ENCODE measurements at regions not wholly inside any gene's neighbourhood (a gene's known extent, or its start where the extent isn't known, plus 50 kb on each side); places are given as distances from the start of the nearest gene placed in this dataset.

DNA sequence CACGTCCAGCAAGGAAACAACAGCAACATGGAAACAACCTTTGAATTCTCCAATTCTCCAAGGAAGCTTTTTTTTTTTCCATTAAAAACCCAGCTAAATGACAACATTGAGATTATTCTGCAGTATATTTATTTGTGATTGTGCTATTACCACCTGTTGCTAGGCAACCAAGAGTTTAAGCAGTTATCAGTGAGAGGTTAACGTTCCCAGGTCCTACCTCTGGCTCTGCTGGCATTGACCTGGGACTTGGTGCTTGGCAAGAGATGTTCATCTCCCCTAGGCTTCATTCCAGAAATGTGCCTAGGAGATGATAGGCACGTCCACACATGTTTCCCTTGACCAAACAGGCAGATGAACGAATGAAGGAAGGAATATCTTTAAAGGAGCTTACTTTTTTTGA is 157.0 kb downstream of the TDRD15 start:
- Histone ChIP-seq H3K9me3 (ENCODE audit: low read length) (no peaks in the 10 kb centered on the region), H3K36me3 (ENCODE audit: insufficient read depth, low read length) (no peaks in the 10 kb centered on the region), H2AFZ (ENCODE audit: low read length) (no peak overlapping the region), H3K4me2 (ENCODE audit: low read depth, low read length, poor library complexity, severe bottlenecking) (no peak overlapping the region), H3K4me3 (ENCODE audit: low read length) (no peak overlapping the region), H4K20me1 (ENCODE audit: insufficient read depth, low read depth, low read length) (no peaks in the 10 kb centered on the region), H3K79me2 (ENCODE audit: low read length) (no peaks in the 10 kb centered on the region), H3K27me3 (ENCODE audit: low read length) (no peaks in the 10 kb centered on the region), H3K4me1 (ENCODE audit: low read length) (peaks cover 3% of the 10 kb centered on the region; the same call in 1 of the 2 replicates), H3K27ac (ENCODE audit: low read length) (no peak overlapping the region), H3K9ac (ENCODE audit: low read length) (no peak overlapping the region), H3K9me2 (replicated peaks; ENCODE audit: insufficient read depth, low read length) (no peaks in the 10 kb centered on the region)
- DNase-seq = no peak

GRCh38 chr2:21281384-21281783 is 157.6 kb downstream of the TDRD15 start:
- Histone ChIP-seq H3K9ac (ENCODE audit: low read length) (no peak overlapping the region), H4K20me1 (ENCODE audit: insufficient read depth, low read depth, low read length) (no peaks in the 10 kb centered on the region), H3K9me2 (replicated peaks; ENCODE audit: insufficient read depth, low read length) (no peaks in the 10 kb centered on the region), H3K4me1 (ENCODE audit: low read length) (peaks cover 3% of the 10 kb centered on the region; the same call in 1 of the 2 replicates), H3K79me2 (ENCODE audit: low read length) (no peaks in the 10 kb centered on the region), H3K27me3 (ENCODE audit: low read length) (no peaks in the 10 kb centered on the region), H3K27ac (ENCODE audit: low read length) (no peak overlapping the region), H3K4me2 (ENCODE audit: low read depth, low read length, poor library complexity, severe bottlenecking) (no peak overlapping the region), H2AFZ (ENCODE audit: low read length) (no peak overlapping the region), H3K4me3 (ENCODE audit: low read length) (no peak overlapping the region), H3K9me3 (ENCODE audit: low read length) (no peaks in the 10 kb centered on the region), H3K36me3 (ENCODE audit: insufficient read depth, low read length) (no peaks in the 10 kb centered on the region)
- no peak for DNase-seq

- Histone ChIP-seq H3K9me2 (replicated peaks; ENCODE audit: insufficient read depth, low read length) (no peaks in the 10 kb centered on the region), H3K4me2 (ENCODE audit: low read depth, low read length, poor library complexity, severe bottlenecking) (no peak overlapping the region), H3K27me3 (ENCODE audit: low read length) (no peaks in the 10 kb centered on the region), H3K4me1 (ENCODE audit: low read length) (peaks cover 3% of the 10 kb centered on the region; the same call in 1 of the 2 replicates), H3K9me3 (ENCODE audit: low read length) (no peaks in the 10 kb centered on the region), H3K79me2 (ENCODE audit: low read length) (no peaks in the 10 kb centered on the region), H3K4me3 (ENCODE audit: low read length) (no peak overlapping the region), H3K27ac (ENCODE audit: low read length) (no peak overlapping the region), H4K20me1 (ENCODE audit: insufficient read depth, low read depth, low read length) (no peaks in the 10 kb centered on the region), H3K36me3 (ENCODE audit: insufficient read depth, low read length) (no peaks in the 10 kb centered on the region), H3K9ac (ENCODE audit: low read length) (no peak overlapping the region), H2AFZ (ENCODE audit: low read length) (no peak overlapping the region)
- DNase-seq = no peak
Measured at GRCh38 chr2:21281791-21282514, 158.2 kb downstream of the TDRD15 start.

- no peak overlapping the region for H3K4me2 ChIP-seq (ENCODE audit: low read depth, low read length, poor library complexity, severe bottlenecking)
- H3K9me2 ChIP-seq (replicated peaks; ENCODE audit: insufficient read depth, low read length) = no peaks in the 10 kb centered on the region
- H3K4me1 ChIP-seq (ENCODE audit: low read length) = peaks cover 3% of the 10 kb centered on the region; the same call in 1 of the 2 replicates
- H4K20me1 ChIP-seq (ENCODE audit: insufficient read depth, low read depth, low read length) = no peaks in the 10 kb centered on the region
- no peak for DNase-seq
- no peak overlapping the region for H3K4me3 ChIP-seq (ENCODE audit: low read length)
- no peaks in the 10 kb centered on the region for H3K9me3 ChIP-seq (ENCODE audit: low read length)
- H3K27me3 ChIP-seq (ENCODE audit: low read length) = no peaks in the 10 kb centered on the region
- H3K36me3 ChIP-seq (ENCODE audit: insufficient read depth, low read length) = no peaks in the 10 kb centered on the region
- H3K9ac ChIP-seq (ENCODE audit: low read length) = no peak overlapping the region
- H2AFZ ChIP-seq (ENCODE audit: low read length) = no peak overlapping the region
- H3K27ac ChIP-seq (ENCODE audit: low read length) = no peak overlapping the region
- H3K79me2 ChIP-seq (ENCODE audit: low read length) = no peaks in the 10 kb centered on the region
Measured at GRCh38 chr2:21282515-21282898, 158.7 kb downstream of the TDRD15 start.

DNA sequence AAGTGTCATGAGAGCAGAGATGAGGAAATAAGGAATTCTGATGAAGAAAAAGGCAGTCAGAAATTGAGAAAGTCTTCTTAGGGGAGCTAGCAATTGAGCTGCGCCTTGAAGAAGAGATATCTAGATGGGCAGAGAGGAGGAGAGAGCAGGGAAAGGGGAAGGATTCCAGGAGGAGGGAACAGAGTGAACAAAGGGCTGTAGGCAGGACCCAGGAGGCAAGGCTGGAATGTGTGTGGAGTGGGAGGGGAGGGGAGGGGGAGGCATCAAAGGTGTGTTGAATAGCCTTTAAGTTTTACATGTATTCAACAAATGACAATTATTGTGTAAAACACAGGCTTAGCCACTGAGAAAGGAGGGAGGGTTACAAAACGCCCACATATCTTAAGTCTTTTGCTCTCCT is 164.5 kb downstream of the TDRD15 start:
- Histone ChIP-seq H3K27ac (ENCODE audit: low read length) (no peak overlapping the region), H3K36me3 (ENCODE audit: insufficient read depth, low read length) (no peaks in the 10 kb centered on the region), H3K9ac (ENCODE audit: low read length) (no peak overlapping the region), H2AFZ (ENCODE audit: low read length) (no peak overlapping the region), H3K4me1 (ENCODE audit: low read length) (no peaks in the 10 kb centered on the region), H3K4me3 (ENCODE audit: low read length) (no peak overlapping the region), H3K9me2 (replicated peaks; ENCODE audit: insufficient read depth, low read length) (no peaks in the 10 kb centered on the region), H3K79me2 (ENCODE audit: low read length) (no peaks in the 10 kb centered on the region), H3K27me3 (ENCODE audit: low read length) (no peaks in the 10 kb centered on the region), H3K4me2 (ENCODE audit: low read depth, low read length, poor library complexity, severe bottlenecking) (no peak overlapping the region), H3K9me3 (ENCODE audit: low read length) (no peaks in the 10 kb centered on the region), H4K20me1 (ENCODE audit: insufficient read depth, low read depth, low read length) (no peaks in the 10 kb centered on the region)
- DNase-seq = no peak

DNA sequence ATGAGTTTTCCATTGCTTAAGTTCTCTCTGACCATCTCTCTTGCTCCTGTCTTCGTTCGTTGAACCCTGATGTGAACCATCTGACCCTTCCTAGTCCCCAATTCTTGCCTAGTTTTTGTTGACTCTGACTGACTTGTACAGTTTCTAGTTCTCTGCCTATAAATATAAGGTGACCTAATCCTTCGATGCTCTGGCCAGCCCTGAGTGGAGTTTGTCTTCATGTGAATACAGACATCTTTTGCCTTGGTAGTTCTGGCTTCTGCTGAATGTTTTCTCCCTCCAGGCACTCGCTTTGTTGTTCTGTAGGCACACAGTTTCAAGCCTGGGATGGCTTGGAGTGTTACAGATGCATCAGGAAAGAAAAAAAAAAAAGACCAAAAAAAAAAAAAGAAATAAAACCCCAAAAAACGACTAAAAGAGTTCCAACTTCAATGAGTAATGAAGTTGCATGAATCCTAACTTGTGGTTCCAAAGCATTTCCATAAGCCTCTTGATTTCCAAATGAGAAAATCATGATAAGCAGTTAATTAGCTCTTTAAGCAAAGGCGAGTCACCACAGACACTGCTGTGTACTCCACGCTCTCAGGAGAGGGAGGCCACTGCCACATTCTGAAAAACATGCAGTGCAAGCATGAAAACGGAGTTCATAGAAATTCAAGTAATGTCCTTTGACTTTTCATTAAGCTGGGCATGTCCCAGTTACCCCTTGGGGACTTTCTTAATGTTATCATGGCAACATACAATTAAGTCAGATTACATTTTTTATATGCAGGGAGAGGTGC is 165.2 kb downstream of the TDRD15 start:
- no peak overlapping the region for H3K27ac ChIP-seq (ENCODE audit: low read length)
- DNase-seq = no peak
- H3K79me2 ChIP-seq (ENCODE audit: low read length) = no peaks in the 10 kb centered on the region
- no peak overlapping the region for H2AFZ ChIP-seq (ENCODE audit: low read length)
- H3K9me2 ChIP-seq (replicated peaks; ENCODE audit: insufficient read depth, low read length) = no peaks in the 10 kb centered on the region
- no peak overlapping the region for H3K9ac ChIP-seq (ENCODE audit: low read length)
- H3K9me3 ChIP-seq (ENCODE audit: low read length) = no peaks in the 10 kb centered on the region
- H4K20me1 ChIP-seq (ENCODE audit: insufficient read depth, low read depth, low read length) = no peaks in the 10 kb centered on the region
- no peak overlapping the region for H3K4me2 ChIP-seq (ENCODE audit: low read depth, low read length, poor library complexity, severe bottlenecking)
- H3K36me3 ChIP-seq (ENCODE audit: insufficient read depth, low read length) = no peaks in the 10 kb centered on the region
- H3K4me3 ChIP-seq (ENCODE audit: low read length) = no peak overlapping the region
- no peaks in the 10 kb centered on the region for H3K27me3 ChIP-seq (ENCODE audit: low read length)
- H3K4me1 ChIP-seq (ENCODE audit: low read length) = no peaks in the 10 kb centered on the region

DNA sequence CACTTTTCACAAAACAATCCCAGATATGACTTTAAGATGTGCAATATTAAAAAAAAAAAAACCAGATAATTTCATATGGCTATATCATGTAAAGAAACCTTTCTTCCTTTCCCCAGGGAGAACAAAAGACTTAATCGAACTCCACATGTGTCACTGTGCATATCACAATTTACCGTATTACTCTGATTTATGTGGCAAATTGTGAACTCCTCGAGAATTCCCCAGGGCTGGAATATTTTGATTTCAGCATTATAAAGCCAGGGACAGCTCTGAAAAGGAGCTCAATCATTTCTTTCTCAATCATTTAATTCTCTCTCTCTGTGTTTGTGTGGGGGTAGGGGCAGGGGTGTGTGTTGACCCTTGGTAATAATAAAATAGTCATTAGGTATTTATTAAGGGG is 165.8 kb downstream of the TDRD15 start:
- Histone ChIP-seq H3K27me3 (ENCODE audit: low read length) (no peaks in the 10 kb centered on the region), H3K4me1 (ENCODE audit: low read length) (no peaks in the 10 kb centered on the region), H3K9me3 (ENCODE audit: low read length) (no peaks in the 10 kb centered on the region), H3K36me3 (ENCODE audit: insufficient read depth, low read length) (no peaks in the 10 kb centered on the region), H2AFZ (ENCODE audit: low read length) (no peak overlapping the region), H3K4me3 (ENCODE audit: low read length) (no peak overlapping the region), H4K20me1 (ENCODE audit: insufficient read depth, low read depth, low read length) (no peaks in the 10 kb centered on the region), H3K4me2 (ENCODE audit: low read depth, low read length, poor library complexity, severe bottlenecking) (no peak overlapping the region), H3K79me2 (ENCODE audit: low read length) (no peaks in the 10 kb centered on the region), H3K9ac (ENCODE audit: low read length) (no peak overlapping the region), H3K9me2 (replicated peaks; ENCODE audit: insufficient read depth, low read length) (no peaks in the 10 kb centered on the region), H3K27ac (ENCODE audit: low read length) (no peak overlapping the region)
- no peak for DNase-seq

DNA sequence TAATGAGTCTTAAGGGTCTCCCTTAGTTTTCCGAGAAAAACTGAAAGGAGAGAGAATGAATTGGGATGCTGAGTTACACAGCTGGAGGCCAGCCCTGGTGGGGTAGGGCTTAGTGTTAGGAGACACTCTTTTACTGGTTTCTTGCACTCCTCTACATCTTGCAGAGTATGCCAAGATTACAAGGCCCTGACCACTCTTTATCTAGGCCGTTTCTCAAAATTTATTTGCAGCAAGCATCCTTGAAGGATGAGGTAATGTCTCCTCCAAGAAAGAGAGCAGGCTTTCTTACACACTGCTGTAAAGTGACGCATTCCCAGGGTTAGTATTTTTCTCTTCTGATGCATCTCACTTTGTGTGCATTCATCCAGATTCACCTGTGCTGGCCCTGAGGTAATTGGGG is 166.2 kb downstream of the TDRD15 start:
- Histone ChIP-seq H3K4me1 (ENCODE audit: low read length) (no peaks in the 10 kb centered on the region), H4K20me1 (ENCODE audit: insufficient read depth, low read depth, low read length) (no peaks in the 10 kb centered on the region)

More for the DNA sequence above, 166.2 kb downstream of the TDRD15 start:
- no peaks in the 10 kb centered on the region for H3K27me3 ChIP-seq (ENCODE audit: low read length)
- H3K4me3 ChIP-seq (ENCODE audit: low read length) = no peak overlapping the region
- no peaks in the 10 kb centered on the region for H3K9me3 ChIP-seq (ENCODE audit: low read length)
- no peaks in the 10 kb centered on the region for H3K79me2 ChIP-seq (ENCODE audit: low read length)
- H2AFZ ChIP-seq (ENCODE audit: low read length) = no peak overlapping the region
- no peaks in the 10 kb centered on the region for H3K9me2 ChIP-seq (replicated peaks; ENCODE audit: insufficient read depth, low read length)
- no peak overlapping the region for H3K27ac ChIP-seq (ENCODE audit: low read length)
- H3K36me3 ChIP-seq (ENCODE audit: insufficient read depth, low read length) = no peaks in the 10 kb centered on the region
- H3K9ac ChIP-seq (ENCODE audit: low read length) = no peak overlapping the region
- no peak for DNase-seq
- no peak overlapping the region for H3K4me2 ChIP-seq (ENCODE audit: low read depth, low read length, poor library complexity, severe bottlenecking)

All from Karpas-422 (cell line).